ENCODE measurements at regions not wholly inside any gene's neighbourhood (a gene's known extent, or its start where the extent isn't known, plus 50 kb on each side); places are given as distances from the start of the nearest gene placed in this dataset.

- no peak for DNase-seq
Measured at GRCh38 chr4:110271986-110272385, 73.6 kb upstream of the ELOVL6 start.

GRCh38 chr4:110270492-110271197 is 72.2 kb upstream of the ELOVL6 start:
- DNase-seq = no peak

GRCh38 chr4:110268790-110269189 is 70.4 kb upstream of the ELOVL6 start:
- no peak for DNase-seq

- DNase-seq = no peak
Measured at GRCh38 chr4:110268352-110268751, 69.9 kb upstream of the ELOVL6 start.

GRCh38 chr4:110266136-110266535 is 67.7 kb upstream of the ELOVL6 start:
- DNase-seq = no peak

- DNase-seq = no peak
Measured at GRCh38 chr4:110265001-110265400, 66.6 kb upstream of the ELOVL6 start.

GRCh38 chr4:110260299-110260698 is 61.9 kb upstream of the ELOVL6 start:
- no peak for DNase-seq

- DNase-seq = no peak
Measured at GRCh38 chr4:110250023-110250387, 51.6 kb upstream of the ELOVL6 start.

- no peak for DNase-seq
Measured at GRCh38 chr4:110248831-110249253, 50.4 kb upstream of the ELOVL6 start.
